Right renal pelvis (tissue), 4 donors: ENCODE measurements at regions not wholly inside any gene's neighbourhood (a gene's known extent, or its start where the extent isn't known, plus 50 kb on each side); places are given as distances from the start of the nearest gene placed in this dataset.

Experiments
- DNase-seq, 4 donors: peaks; one replicate each; pipeline ENCODE4 v3.0.0-alpha.2; 2013; ENCODE audit warnings: low read depth in 4 of 4, low spot score in 3 of 4, missing footprints in 1 of 4

- no peak for DNase-seq
Observed at GRCh38 chr16:54687043-54687899, 243.4 kb upstream of the IRX5 start.

- no peak for DNase-seq
Observed at GRCh38 chr16:54685682-54686081, 245.0 kb upstream of the IRX5 start.

DNA sequence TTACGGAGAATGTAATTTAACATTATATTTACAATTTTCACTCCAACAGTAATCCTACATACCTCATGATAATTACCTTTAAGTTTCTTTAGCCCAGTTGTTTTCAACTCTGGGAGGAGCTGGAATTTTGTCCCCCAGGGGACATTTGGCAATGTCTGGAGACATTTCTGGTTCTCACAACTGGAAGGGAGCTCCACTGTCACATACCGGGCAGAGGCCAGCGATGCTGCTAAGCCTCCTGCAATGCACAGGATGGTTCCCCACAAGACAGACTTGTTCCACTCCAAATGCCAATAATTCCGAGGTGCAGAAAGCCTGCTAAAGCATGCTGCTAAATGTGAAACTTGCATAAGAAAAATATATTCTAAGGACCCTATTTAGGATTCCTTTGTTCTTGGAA, 251.1 kb upstream of the IRX5 start:
- no peak for DNase-seq

DNA sequence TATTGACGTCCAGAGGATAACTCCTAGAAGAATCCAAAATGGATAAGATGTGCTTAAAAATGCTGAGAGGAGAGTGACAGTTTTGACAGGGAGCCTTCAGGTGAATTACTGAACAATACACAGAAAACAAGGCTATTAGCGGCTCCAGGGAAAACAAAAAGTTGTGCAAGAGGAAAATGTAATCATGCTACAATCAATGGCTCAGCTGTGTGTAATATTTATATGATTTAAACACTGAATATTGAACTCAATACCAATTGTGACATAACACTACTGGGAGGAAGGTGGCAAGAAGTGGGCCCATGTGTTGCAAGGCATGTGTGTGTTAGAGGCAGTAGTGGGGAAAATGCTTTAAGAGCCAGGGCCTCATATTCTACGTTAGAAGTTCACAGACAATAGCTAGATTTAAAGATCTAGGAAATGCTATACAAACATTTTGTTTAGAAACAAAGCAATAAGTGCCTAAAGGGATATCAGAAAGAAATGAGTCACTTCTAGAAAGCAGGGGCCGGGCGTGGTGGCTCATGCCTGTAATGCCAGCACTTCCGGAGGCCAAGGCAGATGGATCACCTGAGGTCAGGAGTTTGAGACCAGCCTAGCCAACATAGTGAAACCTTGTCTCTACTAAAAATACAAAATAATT, 253.2 kb upstream of the IRX5 start:
- no peak for DNase-seq

DNA sequence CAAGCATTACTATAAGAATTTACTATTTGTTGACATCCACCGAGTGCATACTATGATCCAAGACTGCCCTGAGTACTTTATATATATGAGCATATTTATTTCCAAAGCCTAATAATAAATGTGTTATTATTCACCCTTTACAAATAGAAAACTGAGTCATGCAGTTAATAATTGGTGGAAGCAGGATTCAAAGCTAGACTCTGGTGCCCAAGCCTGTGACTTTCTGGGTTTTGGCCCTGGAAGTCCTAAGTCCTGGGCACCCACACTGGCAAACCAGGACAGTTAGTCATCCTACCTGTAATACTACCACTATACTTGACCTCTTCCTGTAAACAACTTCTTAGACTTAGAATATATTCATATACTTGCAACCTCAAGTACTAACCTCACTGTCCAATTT, 257.4 kb upstream of the IRX5 start:
- DNase-seq, result no peak

GRCh38 chr16:54672500-54672899, 258.2 kb upstream of the IRX5 start:
- DNase-seq, result no peak

DNA sequence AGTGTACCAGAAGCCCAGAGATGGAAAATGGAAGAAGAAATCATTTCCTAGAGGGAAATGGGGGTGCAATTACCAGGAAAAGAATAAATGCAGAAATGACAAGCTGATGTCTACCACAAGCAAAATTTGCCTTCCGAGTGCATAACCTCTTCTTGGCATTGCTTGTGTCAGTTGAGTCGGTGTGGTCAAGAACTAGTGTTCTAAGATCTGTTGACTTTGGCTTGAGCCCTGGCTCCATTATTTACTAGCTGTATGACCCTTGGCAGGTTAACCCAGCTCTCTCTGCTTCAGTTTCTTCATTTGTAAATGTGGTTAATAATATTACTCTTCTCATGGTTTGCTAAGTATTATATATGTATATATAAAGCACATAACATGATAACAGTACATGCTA, 273.0 kb upstream of the IRX5 start:
- no peak for DNase-seq

DNA sequence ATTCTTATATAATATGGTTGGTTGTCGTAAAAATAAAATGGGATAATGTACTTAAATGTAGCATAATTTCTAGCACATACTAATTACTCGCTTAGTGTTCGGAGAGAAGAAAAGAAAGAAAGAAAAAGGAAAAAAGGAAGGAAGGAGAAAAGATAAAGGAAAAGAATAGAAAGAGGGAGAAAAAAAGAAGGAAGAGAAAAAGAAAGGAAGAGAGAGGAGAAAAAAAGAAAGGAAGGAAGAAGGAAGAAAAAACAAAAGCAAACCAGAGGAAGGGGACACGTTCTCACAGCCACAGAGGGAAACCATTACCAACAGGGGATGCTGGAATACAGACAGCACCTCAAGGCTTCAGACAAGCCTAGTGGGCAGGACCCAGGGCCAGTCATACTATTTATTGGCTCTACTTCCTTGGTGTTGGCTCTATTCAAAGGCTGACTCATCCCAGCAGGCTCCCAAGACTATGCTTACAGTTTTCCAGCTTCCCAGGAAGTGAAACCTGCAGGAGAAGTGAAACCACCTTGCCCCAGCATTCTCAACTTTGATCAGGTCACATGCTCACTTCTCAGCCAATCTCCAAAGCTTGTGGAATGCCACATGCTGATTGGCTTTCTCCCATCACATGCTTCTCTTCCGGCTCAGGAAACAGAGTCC, 273.5 kb upstream of the IRX5 start:
- DNase-seq, result no peak

- no peak for DNase-seq
Observed at GRCh38 chr16:54655121-54655590, 275.5 kb upstream of the IRX5 start.

DNA sequence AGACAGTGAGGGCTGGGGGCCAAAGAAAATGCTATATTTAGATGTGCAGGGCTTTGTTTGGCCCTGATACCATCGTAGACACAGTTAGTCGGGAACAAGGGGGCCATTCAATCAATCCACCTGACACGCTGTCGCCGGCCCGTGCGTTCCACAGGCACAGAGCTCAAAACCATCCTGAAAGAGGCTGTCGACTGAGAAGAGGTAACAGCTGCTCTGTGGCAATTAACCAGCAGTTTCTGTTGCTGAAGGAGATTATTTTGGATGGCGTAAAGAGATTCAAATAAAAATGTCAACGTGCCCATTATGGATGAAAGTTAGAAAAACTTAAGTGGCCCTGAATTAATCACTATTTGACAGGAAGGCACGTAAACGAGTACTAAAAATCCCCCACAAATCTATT, 276.2 kb upstream of the IRX5 start:
- no peak for DNase-seq

DNA sequence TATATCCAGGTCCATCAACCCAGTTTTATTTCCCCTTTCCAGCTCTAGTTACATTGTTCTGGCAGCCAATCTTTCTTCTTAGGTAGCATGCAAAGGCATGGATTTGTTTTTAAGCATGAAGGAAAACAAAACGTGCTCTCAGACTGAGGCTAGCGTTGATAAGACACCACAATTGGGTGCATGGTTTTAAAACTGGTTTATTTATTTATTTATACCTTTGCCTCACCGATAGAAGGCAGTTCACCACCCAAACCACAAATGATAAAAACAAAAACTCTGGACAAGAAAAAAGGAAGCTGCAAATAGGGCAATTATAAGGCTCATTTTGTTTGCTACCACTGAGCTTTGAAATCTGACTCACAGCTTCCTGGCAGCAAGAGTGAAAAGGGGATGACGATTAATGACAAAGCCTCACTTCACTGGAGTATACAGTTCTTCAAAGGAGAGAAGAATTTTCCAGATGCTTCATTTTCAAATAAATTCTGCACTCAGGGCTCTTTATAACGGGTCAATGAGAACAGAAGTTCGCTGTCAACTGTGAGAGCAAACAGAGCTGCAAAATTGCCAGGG, 278.4 kb upstream of the IRX5 start:
- no peak for DNase-seq

- no peak for DNase-seq
Observed at GRCh38 chr16:54651440-54652195, 279.0 kb upstream of the IRX5 start.

GRCh38 chr16:54649876-54650275, 280.8 kb upstream of the IRX5 start:
- no peak for DNase-seq

- no peak for DNase-seq
Observed at GRCh38 chr16:54648575-54648974, 282.1 kb upstream of the IRX5 start.

DNA sequence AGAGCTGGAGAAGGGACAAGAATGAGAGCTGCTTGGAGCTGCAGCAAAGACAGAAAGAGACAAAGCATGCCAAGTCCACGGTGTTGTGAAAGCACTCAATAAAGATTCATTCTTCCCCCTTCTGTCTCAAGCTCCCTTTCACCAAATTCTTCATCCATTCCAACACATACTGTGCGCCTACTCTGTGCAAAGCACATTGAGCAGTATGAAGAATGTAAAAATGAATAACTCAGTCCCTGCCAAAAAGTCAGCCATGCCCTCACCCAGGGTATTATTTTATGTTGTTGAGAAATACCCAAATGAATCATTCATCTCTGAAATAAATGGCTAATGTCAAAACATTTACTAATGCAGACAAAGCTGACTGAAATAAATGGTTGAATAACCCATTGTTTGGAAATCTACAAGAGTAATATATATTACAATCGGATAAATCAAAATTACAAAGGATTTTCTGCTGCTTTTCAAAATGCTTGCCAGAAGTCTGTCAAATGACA, 282.9 kb upstream of the IRX5 start:
- DNase-seq, result no peak

DNA sequence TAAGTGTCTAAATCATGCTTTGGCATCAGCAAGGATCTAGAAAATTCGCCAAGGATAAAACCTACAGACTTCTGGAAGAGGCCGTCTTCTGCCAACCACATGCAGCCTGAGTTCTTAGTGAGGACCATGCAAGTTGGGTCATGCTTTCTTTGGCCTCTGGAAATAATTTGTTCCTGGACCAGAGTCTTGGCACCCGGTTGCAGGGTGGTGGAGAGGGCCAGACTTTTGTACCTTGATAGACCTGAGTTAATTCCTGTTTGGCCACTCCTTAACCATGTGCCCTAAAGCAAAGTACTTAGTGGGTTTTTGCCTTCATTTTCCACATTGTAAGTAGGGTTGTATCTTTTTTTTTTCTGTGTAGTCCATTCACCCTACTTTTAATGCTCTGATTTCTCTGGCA, 283.4 kb upstream of the IRX5 start:
- DNase-seq, result no peak

- DNase-seq, result no peak
Observed at GRCh38 chr16:54645345-54645744, 285.3 kb upstream of the IRX5 start.

- DNase-seq, result no peak
Observed at GRCh38 chr16:54636221-54636793, 294.4 kb upstream of the IRX5 start.

- no peak for DNase-seq
Observed at GRCh38 chr16:54633943-54634362, 296.7 kb upstream of the IRX5 start.
